ENCODE measurements at regions not wholly inside any gene's neighbourhood (a gene's known extent, or its start where the extent isn't known, plus 50 kb on each side); places are given as distances from the start of the nearest gene placed in this dataset.

GRCh38 chr3:72266016-72266370 lies 481.0 kb upstream of the PROK2 start:
- DNase-seq (ENCODE audit: low read depth in 2 of 2, low spot score in 1 of 2), result no peak

- no peak for DNase-seq (ENCODE audit: low read depth in 2 of 2, low spot score in 1 of 2)
These were observed 480.5 kb upstream of the PROK2 start for GRCh38 chr3:72265256-72266015.

GRCh38 chr3:72263223-72263990 lies 478.5 kb upstream of the PROK2 start:
- no peak for DNase-seq (ENCODE audit: low read depth in 2 of 2, low spot score in 1 of 2)

- no peak for DNase-seq (ENCODE audit: low read depth in 2 of 2, low spot score in 1 of 2)
These were observed 477.8 kb upstream of the PROK2 start for GRCh38 chr3:72262736-72263135.

- no peak for DNase-seq (ENCODE audit: low read depth in 2 of 2, low spot score in 1 of 2)
These were observed 476.9 kb upstream of the PROK2 start for GRCh38 chr3:72261566-72262564.

- DNase-seq (ENCODE audit: low read depth in 2 of 2, low spot score in 1 of 2), result no peak
These were observed 475.6 kb upstream of the PROK2 start for GRCh38 chr3:72260588-72260910.

GRCh38 chr3:72259755-72260587 lies 475.0 kb upstream of the PROK2 start:
- no peak for DNase-seq (ENCODE audit: low read depth in 2 of 2, low spot score in 1 of 2)

GRCh38 chr3:72258361-72259141 lies 473.6 kb upstream of the PROK2 start:
- DNase-seq (ENCODE audit: low read depth in 2 of 2, low spot score in 1 of 2), result no peak

GRCh38 chr3:72257738-72258137 lies 472.8 kb upstream of the PROK2 start:
- no peak for DNase-seq (ENCODE audit: low read depth in 2 of 2, low spot score in 1 of 2)

GRCh38 chr3:72257203-72257602 lies 472.3 kb upstream of the PROK2 start:
- DNase-seq (ENCODE audit: low read depth in 2 of 2, low spot score in 1 of 2), result no peak

- DNase-seq (ENCODE audit: low read depth in 2 of 2, low spot score in 1 of 2), result no peak
These were observed 471.8 kb upstream of the PROK2 start for GRCh38 chr3:72256716-72257115.

GRCh38 chr3:72255791-72256559 lies 471.0 kb upstream of the PROK2 start:
- DNase-seq (ENCODE audit: low read depth in 2 of 2, low spot score in 1 of 2), result peak in 1 of 2 donors; percentile 9

GRCh38 chr3:72255191-72255590 lies 470.2 kb upstream of the PROK2 start:
- DNase-seq (ENCODE audit: low read depth in 2 of 2, low spot score in 1 of 2), result no peak

GRCh38 chr3:72254483-72254882 lies 469.5 kb upstream of the PROK2 start:
- DNase-seq (ENCODE audit: low read depth in 2 of 2, low spot score in 1 of 2), result no peak

GRCh38 chr3:72250725-72251124 lies 465.8 kb upstream of the PROK2 start:
- DNase-seq (ENCODE audit: low read depth in 2 of 2, low spot score in 1 of 2), result no peak

- no peak for DNase-seq (ENCODE audit: low read depth in 2 of 2, low spot score in 1 of 2)
These were observed 463.9 kb upstream of the PROK2 start for GRCh38 chr3:72248869-72249268.

GRCh38 chr3:72248389-72248761 lies 463.4 kb upstream of the PROK2 start:
- no peak for DNase-seq (ENCODE audit: low read depth in 2 of 2, low spot score in 1 of 2)

- DNase-seq (ENCODE audit: low read depth in 2 of 2, low spot score in 1 of 2), result no peak
These were observed 462.9 kb upstream of the PROK2 start for GRCh38 chr3:72247645-72248388.

GRCh38 chr3:72247126-72247525 lies 462.2 kb upstream of the PROK2 start:
- DNase-seq (ENCODE audit: low read depth in 2 of 2, low spot score in 1 of 2), result no peak

Measured in stimulated activated CD8-positive, alpha-beta memory T cell treated with anti-CD3 and anti-CD28 coated beads, Interleukin-4, amount 100 ng/mL, for 1 hour (primary cell).